ENCODE measurements at regions not wholly inside any gene's neighbourhood (a gene's known extent, or its start where the extent isn't known, plus 50 kb on each side); places are given as distances from the start of the nearest gene placed in this dataset.

GRCh38 chr15:91737151-91737818 lies 116.2 kb upstream of the SLCO3A1 start:
- TF ChIP-seq POLR2A (IDR thresholded peaks at IDR 0.05) (no peak), CTCF (IDR thresholded peaks at IDR 0.05) (no peak), EP300 (IDR thresholded peaks at IDR 0.05) (no peak)
